ENCODE measurements at regions not wholly inside any gene's neighbourhood (a gene's known extent, or its start where the extent isn't known, plus 50 kb on each side); places are given as distances from the start of the nearest gene placed in this dataset.

GRCh38 chr10:36087006-36088005 lies 445.2 kb upstream of the FZD8 start:
- DNase-seq, result no peak

GRCh38 chr10:36075196-36075595 lies 433.1 kb upstream of the FZD8 start:
- no peak for DNase-seq

- no peak for DNase-seq
Observed at GRCh38 chr10:36073796-36074345, 431.8 kb upstream of the FZD8 start.

- no peak for DNase-seq
Observed at GRCh38 chr10:36068542-36068941, 426.4 kb upstream of the FZD8 start.

- no peak for DNase-seq
Observed at GRCh38 chr10:36067748-36068147, 425.7 kb upstream of the FZD8 start.

- DNase-seq, result no peak
Observed at GRCh38 chr10:36066850-36067249, 424.8 kb upstream of the FZD8 start.

GRCh38 chr10:36066102-36066501 lies 424.0 kb upstream of the FZD8 start:
- DNase-seq, result no peak

- DNase-seq, result no peak
Observed at GRCh38 chr10:36063396-36063795, 421.3 kb upstream of the FZD8 start.

- DNase-seq, result no peak
Observed at GRCh38 chr10:36057731-36058130, 415.6 kb upstream of the FZD8 start.

- no peak for DNase-seq
Observed at GRCh38 chr10:36057180-36057579, 415.1 kb upstream of the FZD8 start.

- no peak for DNase-seq
Observed at GRCh38 chr10:36053775-36054174, 411.7 kb upstream of the FZD8 start.

GRCh38 chr10:36053271-36053670 lies 411.2 kb upstream of the FZD8 start:
- no peak for DNase-seq

- no peak for DNase-seq
Observed at GRCh38 chr10:36051500-36051991, 409.4 kb upstream of the FZD8 start.

- DNase-seq, result no peak
Observed at GRCh38 chr10:36050763-36051499, 408.8 kb upstream of the FZD8 start.

- no peak for DNase-seq
Observed at GRCh38 chr10:36048780-36049179, 406.7 kb upstream of the FZD8 start.

- DNase-seq, result no peak
Observed at GRCh38 chr10:36048236-36048635, 406.1 kb upstream of the FZD8 start.

- DNase-seq, result no peak
Observed at GRCh38 chr10:36042135-36042534, 400.0 kb upstream of the FZD8 start.

GRCh38 chr10:36038316-36038955 lies 396.3 kb upstream of the FZD8 start:
- no peak for DNase-seq

GRCh38 chr10:36036137-36036536 lies 394.0 kb upstream of the FZD8 start:
- DNase-seq, result no peak

GRCh38 chr10:36033808-36034207 lies 391.7 kb upstream of the FZD8 start:
- no peak for DNase-seq

GRCh38 chr10:36030516-36030915 lies 388.4 kb upstream of the FZD8 start:
- DNase-seq, result no peak

GRCh38 chr10:36026656-36027390 lies 384.7 kb upstream of the FZD8 start:
- DNase-seq, result no peak

Data from stimulated activated CD4-positive, alpha-beta T cell treated with anti-CD3 and anti-CD28 coated beads, Interleukin-2, amount 100 ng/mL, for 24 hours (primary cell).